Activated T-helper 2 cell treated with anti-CD3 and anti-CD28 coated beads, Interferon-gamma antibody, Interleukin-2, Interleukin-4, amounts not matched to agents 10 μg/mL and 5 μg/mL and 100 μg/mL, durations not matched to agents 14 hours and 24 hours and 36 hours (primary cell): ENCODE measurements at regions not wholly inside any gene's neighbourhood (a gene's known extent, or its start where the extent isn't known, plus 50 kb on each side); places are given as distances from the start of the nearest gene placed in this dataset.

Experiments used
- DNase-seq: peaks from one replicate; pipeline ENCODE4 v3.0.0; 2021; ENCODE audit warnings: low spot score
- H3K27ac Mint-ChIP-seq: one replicate; pipeline ENCODE4 v1.8.0; 2021; ENCODE audit warnings: mixed read lengths
- H3K27me3 Mint-ChIP-seq: one replicate; pipeline ENCODE4 v1.8.0; 2021; ENCODE audit warnings: low read depth, mixed read lengths
- H3K36me3 Mint-ChIP-seq: one replicate; pipeline ENCODE4 v1.8.0; 2021; ENCODE audit warnings: low read depth, mixed read lengths
- H3K4me1 Mint-ChIP-seq: one replicate; pipeline ENCODE4 v1.8.0; 2021; ENCODE audit warnings: low read depth, mixed read lengths
- H3K4me3 Mint-ChIP-seq: one replicate; pipeline ENCODE4 v1.8.0; 2021; ENCODE audit warnings: low read depth, mild to moderate bottlenecking, moderate library complexity, mixed read lengths
- H3K9me3 Mint-ChIP-seq: one replicate; pipeline ENCODE4 v1.8.0; 2021; ENCODE audit warnings: mixed read lengths
- intact Hi-C: fragments of 100-400 bp; cut with micrococcal nuclease; formaldehyde crosslinking; loops from one replicate; pipeline ENCODE4 v1.15.1; 2023

DNA sequence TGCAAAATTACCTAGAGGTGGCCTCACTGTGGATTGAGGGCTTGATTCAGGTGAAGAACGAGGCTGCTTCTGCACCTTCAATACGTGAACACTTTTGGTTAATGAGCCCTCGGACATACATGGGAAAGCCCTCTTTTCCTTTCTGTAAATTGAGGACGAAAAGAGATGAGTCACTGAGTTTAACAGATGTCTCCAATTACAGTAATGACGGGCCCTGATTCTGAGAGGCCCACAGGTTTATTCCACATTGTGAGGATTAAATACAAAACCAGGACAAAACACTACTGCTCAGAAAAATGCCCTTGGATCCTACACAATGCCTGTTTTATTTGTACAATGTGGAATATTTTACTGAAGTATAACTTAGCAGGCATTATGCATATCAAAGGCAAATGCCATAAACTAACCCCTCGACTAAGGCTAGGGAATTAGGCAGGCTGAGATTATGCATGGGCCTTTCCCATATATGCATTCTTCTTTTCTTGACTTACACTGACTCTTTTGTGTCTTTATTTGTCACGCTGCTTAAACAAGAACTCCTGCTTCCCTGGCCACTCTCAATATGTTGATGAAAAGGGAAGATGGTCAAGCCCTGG is 819.9 kb downstream of the OLFM4 start:
- H3K9me3 Mint-ChIP-seq, result peaks cover 25% of the 10 kb centered on the region

GRCh38 chr13:53854321-53854720 is 825.7 kb downstream of the OLFM4 start:
- H3K36me3 Mint-ChIP-seq, result no peaks in the 10 kb centered on the region
- H3K4me1 Mint-ChIP-seq, result no peaks in the 10 kb centered on the region
- H3K4me3 Mint-ChIP-seq, result no peak overlapping the region
- H3K9me3 Mint-ChIP-seq, result peaks cover 37% of the 10 kb centered on the region
- intact Hi-C loops, result no loop called here
- no peak overlapping the region for H3K27ac Mint-ChIP-seq
- DNase-seq, result no peak
- H3K27me3 Mint-ChIP-seq, result no peaks in the 10 kb centered on the region

More for the DNA sequence above, 819.9 kb downstream of the OLFM4 start:
- no peaks in the 10 kb centered on the region for H3K4me1 Mint-ChIP-seq
- H3K4me3 Mint-ChIP-seq, result no peak overlapping the region
- no peak for DNase-seq
- H3K36me3 Mint-ChIP-seq, result no peaks in the 10 kb centered on the region
- H3K27me3 Mint-ChIP-seq, result no peaks in the 10 kb centered on the region
- intact Hi-C loops, result no loop called here
- H3K27ac Mint-ChIP-seq, result no peak overlapping the region

DNA sequence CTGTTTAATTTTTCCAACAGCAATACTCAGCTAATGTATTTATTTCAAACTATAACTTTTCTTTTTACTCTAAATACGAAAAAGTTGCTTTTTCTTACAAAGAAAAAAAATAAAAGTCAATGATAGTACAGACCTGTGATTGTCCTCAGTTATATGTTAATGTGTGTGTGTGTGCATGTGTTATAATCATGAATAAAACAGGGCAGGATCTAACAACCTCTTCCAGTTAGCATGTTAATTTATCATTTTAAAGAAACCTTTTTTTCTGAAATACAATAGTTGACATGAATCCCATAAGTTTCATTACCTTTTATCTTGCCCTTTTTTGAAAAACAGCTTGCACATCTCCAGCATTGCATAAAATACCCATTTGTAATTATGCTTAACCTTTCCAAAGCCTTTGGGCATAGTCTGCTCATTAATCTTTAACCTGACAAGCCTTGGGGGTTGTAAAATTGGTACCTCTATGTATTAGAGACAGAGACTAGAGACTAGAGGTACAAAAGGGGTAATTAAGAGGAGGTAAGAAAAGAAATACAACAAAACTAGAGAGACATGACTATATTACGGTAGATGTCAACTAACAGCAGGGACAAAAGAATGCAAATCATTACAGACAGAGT is 828.1 kb downstream of the OLFM4 start:
- H3K9me3 Mint-ChIP-seq, result peaks cover 29% of the 10 kb centered on the region
- H3K27me3 Mint-ChIP-seq, result no peaks in the 10 kb centered on the region
- H3K4me1 Mint-ChIP-seq, result no peaks in the 10 kb centered on the region
- no peak overlapping the region for H3K4me3 Mint-ChIP-seq
- no peaks in the 10 kb centered on the region for H3K36me3 Mint-ChIP-seq
- no peak overlapping the region for H3K27ac Mint-ChIP-seq
- intact Hi-C loops, result no loop called here
- no peak for DNase-seq

GRCh38 chr13:53863520-53863919 is 834.9 kb downstream of the OLFM4 start:
- H3K36me3 Mint-ChIP-seq, result no peaks in the 10 kb centered on the region
- H3K27me3 Mint-ChIP-seq, result no peaks in the 10 kb centered on the region
- no peak overlapping the region for H3K27ac Mint-ChIP-seq
- intact Hi-C loops, result no loop called here
- peaks cover 32% of the 10 kb centered on the region for H3K9me3 Mint-ChIP-seq
- no peaks in the 10 kb centered on the region for H3K4me1 Mint-ChIP-seq
- DNase-seq, result no peak
- no peak overlapping the region for H3K4me3 Mint-ChIP-seq

DNA sequence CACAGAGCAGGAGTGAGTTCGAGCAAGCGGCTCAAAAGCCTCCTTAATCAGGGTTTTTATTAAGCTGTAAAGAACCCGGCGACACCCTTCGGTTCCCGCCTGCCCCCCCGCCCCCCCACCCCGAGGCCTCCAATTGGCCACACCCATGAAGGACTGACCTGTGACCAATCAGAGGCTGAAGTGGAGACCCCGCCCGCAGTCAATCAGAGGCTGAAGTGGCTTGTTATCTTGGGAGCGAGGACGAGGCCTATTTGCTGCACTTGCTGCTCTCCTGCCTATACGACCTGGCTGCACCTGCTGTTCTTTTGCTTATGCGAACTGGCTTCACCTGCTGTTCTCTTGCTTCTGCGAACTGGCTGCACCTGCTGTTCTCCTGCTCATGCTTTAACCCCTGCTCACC is 844.9 kb downstream of the OLFM4 start:
- no peak for DNase-seq
- Mint-ChIP-seq H3K27me3 (no peaks in the 10 kb centered on the region), H3K36me3 (no peaks in the 10 kb centered on the region), H3K9me3 (peaks cover 20% of the 10 kb centered on the region), H3K4me3 (no peak overlapping the region), H3K27ac (no peak overlapping the region), H3K4me1 (no peaks in the 10 kb centered on the region)
- intact Hi-C loops, result no loop called here

GRCh38 chr13:53878861-53879260 is 850.2 kb downstream of the OLFM4 start:
- no peak overlapping the region for H3K4me3 Mint-ChIP-seq
- no peaks in the 10 kb centered on the region for H3K36me3 Mint-ChIP-seq
- H3K9me3 Mint-ChIP-seq, result peaks cover 32% of the 10 kb centered on the region
- no peak overlapping the region for H3K27ac Mint-ChIP-seq
- DNase-seq, result no peak
- H3K27me3 Mint-ChIP-seq, result no peaks in the 10 kb centered on the region
- intact Hi-C loops, result no loop called here
- H3K4me1 Mint-ChIP-seq, result no peaks in the 10 kb centered on the region

GRCh38 chr13:53885997-53886396 is 857.4 kb downstream of the OLFM4 start:
- Mint-ChIP-seq H3K4me3 (no peak overlapping the region), H3K27me3 (no peaks in the 10 kb centered on the region), H3K27ac (no peak overlapping the region), H3K4me1 (no peaks in the 10 kb centered on the region), H3K36me3 (no peaks in the 10 kb centered on the region), H3K9me3 (peaks cover 20% of the 10 kb centered on the region)
- DNase-seq, result no peak
- intact Hi-C loops, result no loop called here

DNA sequence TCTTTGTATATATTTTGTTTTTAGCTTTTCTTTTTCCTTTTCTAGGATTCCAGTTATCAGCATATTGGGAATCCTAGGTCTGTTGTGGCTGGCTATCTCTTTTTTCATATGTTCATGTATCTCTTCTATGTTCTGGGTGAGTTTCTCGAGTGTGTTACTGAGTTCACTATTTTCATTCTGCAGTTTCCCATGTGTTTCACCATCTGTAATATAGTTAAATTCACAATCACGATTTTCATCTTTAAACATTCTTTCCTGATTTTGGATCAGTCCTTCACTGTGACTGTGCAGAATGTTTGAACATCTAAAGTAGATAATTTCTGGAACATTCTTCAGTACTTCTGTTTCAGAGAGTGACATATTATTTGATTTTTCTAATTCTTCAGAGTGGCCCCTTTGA is 862.1 kb downstream of the OLFM4 start:
- intact Hi-C loops, result no loop called here
- H3K27ac Mint-ChIP-seq, result no peak overlapping the region
- no peaks in the 10 kb centered on the region for H3K36me3 Mint-ChIP-seq
- H3K27me3 Mint-ChIP-seq, result no peaks in the 10 kb centered on the region
- H3K4me3 Mint-ChIP-seq, result no peak overlapping the region
- no peaks in the 10 kb centered on the region for H3K4me1 Mint-ChIP-seq
- no peak for DNase-seq
- peaks cover 20% of the 10 kb centered on the region for H3K9me3 Mint-ChIP-seq

DNA sequence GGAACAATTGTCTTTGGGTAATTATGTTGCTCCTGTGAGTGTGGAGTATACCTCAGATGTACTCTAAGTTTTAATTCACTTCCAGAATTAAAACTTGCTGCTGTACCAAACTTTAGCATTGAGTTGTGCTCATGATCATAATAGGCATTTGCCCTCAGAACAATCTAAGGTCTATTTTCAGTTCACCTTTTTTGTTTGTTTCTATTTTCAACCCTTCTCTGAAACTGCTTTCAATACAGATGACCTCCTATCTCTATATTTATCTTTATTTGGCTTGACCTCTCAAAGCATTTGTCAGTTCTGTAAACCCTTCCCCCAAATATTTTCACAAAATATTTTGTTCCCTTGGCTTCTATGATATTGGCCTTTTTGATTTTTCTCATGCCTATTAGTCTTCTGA is 873.0 kb downstream of the OLFM4 start:
- intact Hi-C loops, result no loop called here
- Mint-ChIP-seq H3K4me3 (no peak overlapping the region), H3K9me3 (peaks cover 39% of the 10 kb centered on the region), H3K27me3 (no peaks in the 10 kb centered on the region), H3K36me3 (no peaks in the 10 kb centered on the region), H3K4me1 (no peaks in the 10 kb centered on the region), H3K27ac (no peak overlapping the region)
- no peak for DNase-seq

GRCh38 chr13:53907891-53908290 is 879.3 kb downstream of the OLFM4 start:
- intact Hi-C loops, result no loop called here
- Mint-ChIP-seq H3K9me3 (peaks cover 40% of the 10 kb centered on the region), H3K36me3 (no peaks in the 10 kb centered on the region), H3K4me3 (no peak overlapping the region), H3K27me3 (no peaks in the 10 kb centered on the region), H3K4me1 (no peaks in the 10 kb centered on the region), H3K27ac (no peak overlapping the region)
- no peak for DNase-seq

- no peak overlapping the region for H3K27ac Mint-ChIP-seq
- H3K4me1 Mint-ChIP-seq, result no peaks in the 10 kb centered on the region
- no peaks in the 10 kb centered on the region for H3K27me3 Mint-ChIP-seq
- peaks cover 44% of the 10 kb centered on the region for H3K9me3 Mint-ChIP-seq
- H3K36me3 Mint-ChIP-seq, result no peaks in the 10 kb centered on the region
- DNase-seq, result no peak
- H3K4me3 Mint-ChIP-seq, result no peak overlapping the region
- intact Hi-C loops, result no loop called here
Measured at GRCh38 chr13:53920916-53921315, 892.3 kb downstream of the OLFM4 start.

DNA sequence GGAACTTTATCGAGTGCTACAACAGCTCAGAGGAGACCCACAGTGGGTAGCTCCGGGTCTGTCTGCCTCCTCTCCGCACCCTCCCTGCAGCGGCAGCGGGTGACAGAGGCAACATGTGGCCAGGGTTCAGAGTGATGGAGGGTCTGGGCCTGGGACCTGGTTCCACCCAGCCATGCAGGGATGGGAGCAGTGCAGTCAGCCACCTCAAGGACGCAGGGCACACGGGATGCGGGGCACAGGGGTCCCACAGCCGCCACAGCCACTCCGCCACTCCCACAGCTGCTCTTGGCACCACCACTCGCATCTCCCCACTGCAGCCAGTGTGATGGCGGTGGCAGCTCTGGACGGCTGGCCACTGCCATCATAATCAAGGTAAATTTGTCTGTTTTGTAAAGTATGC is 892.9 kb downstream of the OLFM4 start:
- no peaks in the 10 kb centered on the region for H3K4me1 Mint-ChIP-seq
- intact Hi-C loops, result no loop called here
- H3K4me3 Mint-ChIP-seq, result no peak overlapping the region
- H3K9me3 Mint-ChIP-seq, result peaks cover 41% of the 10 kb centered on the region
- DNase-seq, result no peak
- no peaks in the 10 kb centered on the region for H3K36me3 Mint-ChIP-seq
- H3K27ac Mint-ChIP-seq, result no peak overlapping the region
- H3K27me3 Mint-ChIP-seq, result no peaks in the 10 kb centered on the region

- no peak for DNase-seq
- Mint-ChIP-seq H3K9me3 (peaks cover 22% of the 10 kb centered on the region), H3K27ac (no peak overlapping the region), H3K4me3 (no peak overlapping the region), H3K36me3 (no peaks in the 10 kb centered on the region), H3K4me1 (no peaks in the 10 kb centered on the region), H3K27me3 (no peaks in the 10 kb centered on the region)
- intact Hi-C loops, result no loop called here
Measured at GRCh38 chr13:53941588-53942190, 913.1 kb downstream of the OLFM4 start.
